ENCODE measurements at regions not wholly inside any gene's neighbourhood (a gene's known extent, or its start where the extent isn't known, plus 50 kb on each side); places are given as distances from the start of the nearest gene placed in this dataset.

DNA sequence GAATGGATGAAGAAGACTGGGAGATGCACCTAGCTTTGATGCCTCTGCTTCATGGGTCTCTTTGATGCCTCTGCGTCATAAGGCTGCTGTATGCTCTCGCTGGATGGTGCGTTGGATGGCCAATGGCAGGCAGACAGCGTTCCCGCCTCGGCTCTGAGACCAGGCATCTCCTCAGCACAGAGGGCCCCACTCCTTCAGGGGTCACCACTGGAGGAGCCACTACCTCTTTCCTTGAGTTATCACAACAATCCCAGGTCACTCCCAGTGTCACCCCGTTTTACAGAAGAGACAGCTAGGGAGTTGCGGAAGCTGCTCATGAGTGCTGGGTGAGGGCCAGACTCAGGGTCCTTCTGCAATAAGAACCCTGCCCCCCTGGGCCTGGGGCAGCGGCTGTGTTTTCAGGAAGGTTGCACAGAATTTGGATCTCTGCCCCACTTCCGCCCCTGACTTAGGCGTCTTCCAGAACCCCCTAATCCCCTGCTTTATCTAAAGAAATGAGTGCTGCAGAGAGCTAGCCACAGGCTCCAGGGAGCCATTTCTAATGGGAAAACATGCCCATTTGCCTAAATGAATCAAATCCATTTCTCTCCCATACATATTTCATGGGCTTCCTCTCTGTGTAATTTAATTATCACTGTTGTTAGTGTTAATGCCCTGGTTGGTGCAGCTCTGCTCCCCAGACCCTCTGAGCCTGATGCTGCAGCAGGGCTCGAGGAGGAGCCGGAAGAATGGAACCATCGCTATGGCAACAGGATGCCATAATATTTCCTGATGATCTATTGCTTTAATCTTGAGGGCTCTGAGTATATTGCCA, 131.8 kb upstream of the HS6ST1 start:
- DNase-seq (ENCODE audit: low spot score): no peak

DNA sequence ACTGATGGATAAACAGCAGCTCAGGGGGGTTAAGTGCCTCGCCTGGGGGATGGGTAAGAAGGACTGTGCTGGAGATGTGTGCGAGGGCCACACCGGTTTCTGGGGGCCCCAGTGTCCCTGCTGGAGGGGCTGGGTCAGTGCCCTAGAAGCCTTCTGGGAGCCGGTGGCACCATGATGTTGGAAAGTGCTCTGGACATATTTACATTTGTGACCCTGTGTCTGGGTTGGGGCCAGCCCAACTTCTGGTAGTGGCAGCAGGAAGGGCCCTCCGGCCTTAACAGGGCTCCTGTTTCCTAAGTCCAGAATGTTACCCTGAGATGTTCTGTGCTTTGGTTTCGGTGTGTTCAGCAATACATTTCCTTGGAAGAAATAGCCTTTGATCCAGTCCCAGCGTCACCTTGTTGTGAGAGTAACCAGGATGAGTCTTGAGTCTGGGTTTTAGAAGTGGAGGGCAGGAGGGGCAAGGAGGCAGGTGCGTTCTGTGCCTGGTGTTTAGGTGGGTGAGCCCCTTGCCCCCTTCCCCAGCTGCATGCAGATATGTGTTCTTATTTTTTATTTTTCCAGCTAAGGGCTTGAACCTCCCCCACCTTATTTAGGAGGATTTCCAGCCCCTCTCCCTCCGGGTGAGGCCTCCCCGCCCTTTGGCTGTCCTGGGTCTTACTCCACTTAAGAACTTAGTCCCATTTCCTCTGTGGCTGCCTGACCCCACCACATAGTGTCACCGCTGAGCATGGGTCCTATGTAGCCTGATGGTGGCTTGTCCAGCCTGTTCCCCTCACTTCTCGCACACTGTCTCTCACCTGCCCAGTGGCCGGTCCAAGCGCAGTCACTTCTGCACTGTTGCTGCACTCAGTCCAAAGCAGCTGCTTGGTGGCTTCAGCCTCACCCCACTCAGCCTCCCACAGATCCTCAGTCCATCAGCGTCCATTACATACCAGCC, 132.7 kb upstream of the HS6ST1 start:
- no peak for DNase-seq (ENCODE audit: low spot score)

DNA sequence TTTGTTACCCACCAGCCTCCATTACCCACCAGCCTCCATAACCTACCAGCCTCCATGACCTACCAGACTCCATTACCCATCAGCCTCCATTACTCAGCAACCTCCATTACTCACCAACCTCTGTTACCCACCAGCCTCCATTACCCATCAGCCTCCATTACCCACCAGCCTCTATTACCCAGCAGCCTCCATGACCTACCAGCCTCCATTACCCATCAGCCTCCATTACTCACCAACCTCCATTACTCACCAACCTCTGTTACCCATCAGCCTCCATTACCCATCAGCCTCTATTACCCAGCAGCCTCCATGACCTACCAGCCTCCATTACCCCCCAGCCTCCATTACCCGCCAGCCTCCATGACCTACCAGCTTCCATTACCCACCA, 133.3 kb upstream of the HS6ST1 start:
- DNase-seq (ENCODE audit: low spot score): no peak

DNA sequence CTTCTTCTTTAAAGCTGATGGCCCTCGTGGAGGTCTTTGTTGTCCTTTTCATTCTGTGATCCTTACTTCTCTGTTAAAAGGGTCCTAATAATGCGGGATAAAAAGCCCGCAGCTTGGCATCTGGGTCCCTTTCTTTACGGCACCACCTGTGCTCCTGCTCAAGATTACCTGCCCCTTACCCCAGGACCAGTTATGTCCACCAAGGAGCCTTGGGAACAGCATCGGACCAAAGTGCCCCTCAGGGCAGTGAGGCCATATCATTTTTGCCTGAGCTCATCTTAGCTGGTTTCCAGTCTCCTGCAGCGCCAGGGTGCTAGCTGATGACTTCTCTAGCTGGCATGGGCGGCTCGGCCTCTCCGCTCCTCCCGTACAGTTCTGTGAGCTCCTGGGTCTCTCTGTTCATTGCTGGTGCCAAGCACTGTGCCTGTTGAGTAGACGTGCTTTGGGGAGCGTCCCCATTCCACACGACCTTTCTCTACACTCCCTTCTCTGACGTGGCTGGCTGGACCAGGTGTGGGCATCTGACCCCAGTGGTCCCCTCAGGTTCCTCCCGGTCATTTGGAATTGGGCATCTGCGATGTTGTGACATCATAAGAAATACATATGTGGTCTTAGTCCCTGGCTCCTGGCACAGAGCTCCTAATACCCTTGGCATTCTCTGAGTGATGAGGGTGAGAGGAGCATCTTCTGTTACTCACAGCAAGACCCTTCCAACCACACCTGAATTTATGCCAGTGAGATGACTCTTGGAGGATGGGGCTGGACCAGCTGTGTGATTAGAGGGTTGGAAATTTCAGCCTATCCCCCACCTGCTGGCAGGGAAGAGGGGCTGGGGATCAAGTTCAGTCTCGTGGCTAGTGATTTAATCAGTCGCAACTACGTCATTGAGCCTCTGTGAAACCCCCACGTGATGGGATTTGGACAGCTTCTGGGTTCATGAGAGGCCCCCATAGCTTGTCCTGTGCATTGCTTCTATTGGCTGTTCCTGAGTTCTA, 134.2 kb upstream of the HS6ST1 start:
- no peak for DNase-seq (ENCODE audit: low spot score)

DNA sequence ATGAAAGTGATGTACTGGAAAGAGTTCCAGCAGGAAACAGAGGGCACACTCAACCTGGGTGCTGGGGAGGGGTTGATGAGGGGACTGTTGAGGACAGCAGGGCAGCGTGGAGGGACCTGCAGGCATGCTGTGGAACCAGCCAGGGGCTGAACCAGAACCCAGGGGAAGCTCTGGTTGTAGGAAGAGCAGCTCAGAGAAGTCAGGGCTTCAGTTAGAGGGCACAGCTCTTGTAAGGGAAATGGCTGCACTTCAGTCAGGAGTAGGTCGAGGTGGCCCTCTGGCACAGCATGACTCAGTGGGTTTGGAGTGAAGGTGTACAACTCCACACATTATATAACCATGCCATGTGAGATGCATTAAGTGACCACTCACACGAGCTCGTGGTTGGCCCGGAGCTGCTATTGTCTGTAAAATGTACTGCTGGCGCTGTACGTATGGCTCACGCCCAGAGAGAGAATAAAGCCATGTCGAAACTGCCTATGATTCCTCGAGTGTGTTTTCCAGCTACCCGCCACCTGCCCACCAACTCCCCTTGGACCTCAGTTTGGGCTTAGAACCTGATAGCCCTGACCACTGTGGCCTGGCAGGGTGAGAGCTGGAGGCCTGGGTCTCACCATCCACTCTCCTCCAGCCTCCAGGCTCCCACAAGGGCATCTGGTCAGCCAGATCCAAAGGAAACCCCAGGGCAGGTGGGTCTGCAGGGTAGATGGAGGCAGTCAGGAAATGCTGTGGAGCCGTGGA, 136.5 kb upstream of the HS6ST1 start:
- DNase-seq (ENCODE audit: low spot score): no peak

DNA sequence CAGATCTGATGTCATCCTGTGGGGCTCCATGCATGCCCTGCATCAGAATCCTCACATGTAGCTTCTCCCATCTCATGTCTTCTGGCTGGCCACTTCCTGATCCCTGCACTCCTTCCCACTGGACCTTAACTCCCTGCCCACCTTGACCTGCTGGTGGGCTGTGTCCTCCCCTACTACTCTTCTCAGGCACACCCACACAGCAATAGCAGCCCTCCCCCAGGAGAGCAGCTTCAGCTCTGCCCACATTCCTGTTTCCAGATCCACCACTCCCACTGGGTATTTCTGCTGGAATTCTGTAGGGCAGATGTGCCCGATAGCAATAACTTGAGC, 137.0 kb upstream of the HS6ST1 start:
- no peak for DNase-seq (ENCODE audit: low spot score)

DNA sequence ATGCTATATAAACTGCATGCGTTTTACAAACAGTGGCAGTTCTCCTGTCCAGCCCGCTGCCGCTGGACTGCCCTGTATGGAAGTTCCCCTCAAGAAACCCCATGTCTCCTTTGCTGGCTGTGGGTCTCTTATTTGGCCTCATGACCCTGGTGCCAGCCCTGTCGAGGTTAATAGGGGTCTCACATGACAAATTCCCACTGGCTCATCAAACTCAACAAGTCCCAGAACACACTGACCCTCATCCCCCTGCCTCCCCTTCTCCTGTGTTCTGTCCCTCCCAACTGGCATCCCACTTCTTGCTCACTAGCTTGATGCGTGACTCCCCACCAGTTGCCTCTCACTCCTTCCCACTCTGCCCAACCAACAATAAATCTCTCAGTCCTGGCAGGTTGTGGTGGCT, 137.6 kb upstream of the HS6ST1 start:
- no peak for DNase-seq (ENCODE audit: low spot score)

DNA sequence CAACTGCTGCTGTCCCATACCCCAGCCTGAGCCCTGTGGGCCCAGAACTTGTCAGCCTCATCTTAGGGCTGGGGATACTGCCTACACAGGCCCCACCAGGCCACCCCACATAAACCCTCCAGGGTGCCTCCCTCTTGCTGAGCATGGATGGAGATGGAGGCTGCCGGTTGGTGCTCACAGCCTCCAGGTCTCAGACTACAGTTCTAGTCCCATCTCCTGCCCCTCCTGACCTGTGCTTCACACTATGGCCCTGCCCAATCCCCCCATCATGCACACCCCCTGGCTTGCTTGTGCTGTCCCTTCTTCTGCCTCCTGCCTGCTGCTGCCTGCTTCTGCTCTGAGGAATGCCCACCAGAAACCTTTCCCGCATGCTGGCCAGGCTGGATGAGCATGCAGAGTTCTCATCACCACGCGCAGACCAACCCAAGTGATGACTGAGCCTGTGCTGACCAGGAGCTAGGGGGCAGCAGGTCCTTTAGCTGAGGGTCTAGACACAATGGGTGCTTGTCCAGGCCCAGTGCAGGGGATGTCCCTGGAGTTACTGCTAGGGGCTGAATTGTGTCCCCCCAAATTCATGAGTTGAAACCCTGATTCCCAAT, 138.4 kb upstream of the HS6ST1 start:
- no peak for DNase-seq (ENCODE audit: low spot score)

DNA sequence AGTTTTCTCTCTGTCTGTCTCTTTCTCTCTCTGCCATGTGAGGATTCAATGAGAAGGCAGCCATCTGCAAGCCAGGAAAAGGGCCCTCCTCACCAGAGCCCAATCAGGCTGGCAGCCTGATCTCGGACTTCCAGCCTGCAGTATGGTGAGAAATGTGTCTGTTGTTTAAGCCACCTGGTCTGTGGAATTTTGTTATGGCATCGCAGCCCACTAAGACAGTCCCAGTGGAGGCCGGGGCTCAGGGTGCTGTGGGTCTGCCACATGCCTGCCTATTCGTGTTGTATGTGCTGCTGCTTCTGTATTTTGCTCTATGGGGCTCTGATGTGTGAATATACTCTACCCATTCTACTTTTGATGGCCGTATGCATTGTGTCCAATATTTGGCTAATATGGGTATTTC, 139.0 kb upstream of the HS6ST1 start:
- DNase-seq (ENCODE audit: low spot score): no peak

DNA sequence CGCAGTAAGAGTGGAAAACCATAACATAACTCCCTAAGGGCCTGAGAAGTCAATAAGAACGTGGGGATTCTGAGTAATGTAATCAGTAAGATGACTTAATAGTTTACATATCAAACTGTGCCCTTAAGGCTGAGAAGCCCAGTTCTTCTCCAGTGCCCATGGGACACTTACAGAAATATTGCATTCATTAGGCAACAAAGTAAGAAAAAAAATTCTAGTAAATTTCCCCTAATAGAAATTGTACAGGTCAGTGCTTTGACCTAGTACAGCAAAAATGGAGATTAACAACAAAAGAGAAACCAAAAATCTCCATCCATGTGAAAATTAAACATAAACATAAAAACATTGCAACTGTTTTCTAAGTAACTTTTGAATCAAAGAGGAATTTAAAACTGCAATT, 139.8 kb upstream of the HS6ST1 start:
- DNase-seq (ENCODE audit: low spot score): no peak

DNA sequence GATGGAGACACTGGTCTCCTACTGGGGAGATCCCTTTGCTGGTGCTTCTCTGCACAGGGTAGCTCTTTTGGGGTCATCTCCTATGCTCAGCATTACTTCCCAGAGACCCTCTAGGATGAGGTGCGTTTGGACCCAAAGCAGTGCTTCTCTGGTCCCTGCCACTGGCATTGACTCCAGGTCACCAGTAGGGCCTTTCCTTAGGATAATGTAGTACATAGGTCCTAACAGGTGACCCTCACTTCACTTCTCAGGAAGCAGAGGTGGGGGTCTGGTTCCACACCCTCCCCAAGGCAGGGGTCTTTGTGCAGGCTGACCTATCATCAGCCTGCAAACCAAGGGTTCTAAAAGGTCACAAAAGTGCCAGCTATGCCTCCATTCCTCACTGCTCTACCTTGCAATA, 145.8 kb upstream of the HS6ST1 start:
- no peak for DNase-seq (ENCODE audit: low spot score)

DNA sequence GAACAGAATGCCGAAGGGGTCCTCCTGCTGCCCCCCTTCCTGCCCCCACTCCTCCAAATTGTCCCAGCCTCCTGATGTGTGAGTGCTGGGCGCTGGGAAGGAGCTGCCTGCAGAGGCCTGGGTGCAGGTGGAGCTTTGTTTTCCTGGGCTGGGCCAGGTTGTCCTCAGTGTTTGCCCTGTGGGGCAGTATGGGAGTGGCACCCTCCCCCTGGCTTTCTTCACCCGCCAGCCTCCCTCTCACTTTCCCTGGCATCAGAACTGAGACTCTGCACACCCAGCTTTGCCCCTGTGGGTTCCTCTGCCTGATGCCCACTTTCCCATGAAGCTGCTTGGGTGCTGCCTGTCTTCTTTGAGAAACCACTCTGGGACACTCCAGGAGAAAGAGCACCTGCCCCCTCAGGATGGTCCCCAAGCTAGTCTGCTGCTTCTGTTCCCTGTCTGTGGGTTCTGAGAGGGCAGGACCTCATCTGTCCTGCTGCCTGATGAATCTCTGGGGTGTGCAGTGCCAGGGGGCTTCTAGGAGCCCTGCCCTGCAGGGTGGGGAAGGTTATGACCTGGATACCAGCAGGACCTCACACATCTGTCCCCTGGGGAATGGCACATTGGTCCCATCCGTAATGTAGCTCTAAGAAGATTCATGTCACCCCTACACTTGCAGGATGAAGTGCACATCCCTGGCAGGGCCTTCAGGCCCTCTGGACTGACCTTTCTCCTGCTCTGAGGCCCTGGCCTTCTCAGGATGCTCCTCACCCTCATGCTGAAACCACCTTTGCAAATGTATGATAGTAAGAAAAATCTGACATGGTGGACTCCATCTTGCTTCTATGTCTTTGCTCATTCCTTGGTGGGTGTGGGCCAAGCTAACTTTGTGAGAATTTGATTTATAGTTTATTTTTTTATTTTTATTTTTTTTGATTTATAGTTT, 146.8 kb upstream of the HS6ST1 start:
- DNase-seq (ENCODE audit: low spot score): no peak

DNA sequence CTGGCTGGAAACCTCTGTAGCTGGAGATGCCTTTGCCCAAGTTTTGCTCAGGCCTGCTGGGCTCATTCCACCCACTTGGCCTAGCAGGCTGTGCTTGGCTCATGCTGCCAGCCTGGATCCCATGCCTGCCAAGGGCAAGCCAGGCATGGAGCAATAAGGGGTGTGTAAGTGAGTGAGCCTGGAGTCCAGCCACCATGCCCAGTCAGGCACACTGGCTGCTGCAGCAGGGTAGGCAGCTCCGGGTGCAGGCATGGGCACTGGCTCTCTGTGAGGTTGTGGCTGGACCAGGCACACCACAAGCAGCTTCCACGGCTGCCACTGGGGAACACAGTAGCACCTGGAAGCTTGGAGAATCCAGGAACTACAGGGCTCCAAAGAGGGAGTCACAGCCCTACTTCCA, 147.7 kb upstream of the HS6ST1 start:
- peak; percentile 69 for DNase-seq (ENCODE audit: low spot score)

DNA sequence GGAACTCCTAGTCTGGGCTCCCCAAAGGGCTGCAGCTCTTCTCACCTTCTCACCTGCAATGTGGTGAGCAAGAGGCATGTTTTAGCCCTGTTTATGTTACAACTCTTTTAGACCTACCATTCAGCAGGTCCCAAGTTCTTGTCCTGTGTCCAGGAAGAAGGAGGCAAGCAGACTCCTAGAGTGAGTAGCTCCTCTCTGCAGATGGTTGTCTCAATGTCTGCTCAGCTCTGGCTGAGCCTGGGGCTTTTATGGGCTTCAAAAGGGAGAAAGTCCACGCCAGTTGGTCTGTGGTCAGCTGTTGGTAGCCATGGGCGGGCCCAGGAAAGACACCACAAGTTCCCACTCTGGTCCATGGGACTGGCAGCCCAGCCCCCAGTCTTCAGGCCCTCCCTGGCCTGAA, 148.1 kb upstream of the HS6ST1 start:
- DNase-seq (ENCODE audit: low spot score): no peak

DNA sequence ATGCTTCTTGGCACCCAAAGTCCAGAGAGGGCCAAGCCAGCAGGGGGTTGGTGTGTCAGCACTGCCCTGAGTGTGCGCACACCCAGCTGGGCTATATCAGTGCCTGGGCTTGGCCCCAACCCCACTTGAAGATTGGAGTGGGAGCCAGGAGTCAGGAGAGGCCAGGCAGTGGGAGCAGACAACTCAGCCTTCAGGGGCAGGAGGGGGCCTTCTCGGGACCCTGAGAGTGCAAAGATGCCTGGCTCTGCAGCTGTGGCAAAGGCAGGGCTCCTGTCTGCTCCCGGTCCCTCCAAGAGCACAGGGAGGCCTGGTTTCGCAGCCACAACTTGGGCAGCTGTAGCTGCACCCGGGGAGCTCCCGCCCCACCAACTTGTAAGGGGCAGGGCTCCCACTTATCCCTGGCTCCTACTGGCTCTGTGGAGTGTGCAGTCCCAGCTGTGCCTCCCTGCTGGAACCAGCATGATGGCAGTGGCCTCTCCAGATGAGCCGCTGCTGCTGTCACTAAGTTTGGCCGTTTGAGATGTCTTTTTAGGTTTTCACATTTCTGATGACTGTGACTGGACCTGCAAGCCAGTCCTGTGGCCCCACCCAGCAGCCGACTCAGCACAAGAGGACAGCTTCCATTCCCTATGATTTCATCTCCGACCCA, 148.8 kb upstream of the HS6ST1 start:
- DNase-seq (ENCODE audit: low spot score): no peak

DNA sequence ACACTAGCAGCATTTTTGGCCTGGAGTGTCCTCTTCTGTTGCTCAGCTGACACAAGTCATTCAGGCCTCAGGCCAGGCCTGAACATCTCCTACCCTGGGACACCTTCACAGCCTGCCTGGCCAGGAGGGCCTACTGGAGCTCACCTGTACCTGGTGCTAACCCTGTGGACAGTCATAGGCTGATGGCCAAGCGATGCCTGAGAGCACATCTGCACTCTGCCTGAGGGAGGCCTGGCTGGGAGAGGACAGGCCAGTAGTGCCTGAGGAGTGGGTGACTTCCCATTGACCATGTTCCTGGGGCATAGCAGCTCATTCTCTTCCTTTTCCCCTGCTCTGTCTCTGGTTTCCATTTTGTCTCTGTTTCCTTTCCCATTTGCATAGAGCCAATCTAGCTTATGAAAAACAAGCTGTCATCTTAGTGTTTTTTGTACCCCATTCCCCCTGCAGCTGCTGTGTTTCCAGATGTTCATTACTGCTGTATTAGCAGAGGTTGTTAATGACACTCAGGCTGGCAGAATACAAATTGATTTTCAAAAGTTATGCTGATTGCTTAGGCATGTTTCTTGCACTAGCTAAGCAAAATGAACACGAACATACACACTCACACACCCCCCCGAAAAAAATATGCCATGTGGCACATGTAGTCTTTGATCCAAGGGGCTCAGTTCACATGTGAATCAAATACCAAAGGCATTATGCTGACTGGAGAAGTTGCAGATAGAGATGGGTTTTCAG, 149.7 kb upstream of the HS6ST1 start:
- no peak for DNase-seq (ENCODE audit: low spot score)

DNA sequence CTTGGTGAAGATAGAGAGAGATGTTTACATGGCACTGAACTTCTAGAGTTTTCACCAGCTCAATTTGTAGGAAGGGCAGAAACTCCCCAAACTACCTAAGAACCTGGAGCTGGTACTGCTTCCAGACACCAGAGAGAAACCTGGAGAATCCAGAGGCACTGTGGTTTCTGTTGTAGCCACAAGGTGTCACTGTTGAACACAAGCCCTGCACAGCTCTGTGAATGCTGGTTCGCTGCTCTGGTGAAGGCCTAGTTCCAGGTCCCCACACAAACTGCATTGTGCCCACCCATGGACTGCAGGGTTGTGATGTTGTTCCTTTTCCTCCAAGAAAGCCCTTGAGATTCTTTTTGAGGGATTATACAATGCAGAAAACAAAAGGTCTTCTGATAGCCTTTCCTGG, 150.5 kb upstream of the HS6ST1 start:
- no peak for DNase-seq (ENCODE audit: low spot score)

DNA sequence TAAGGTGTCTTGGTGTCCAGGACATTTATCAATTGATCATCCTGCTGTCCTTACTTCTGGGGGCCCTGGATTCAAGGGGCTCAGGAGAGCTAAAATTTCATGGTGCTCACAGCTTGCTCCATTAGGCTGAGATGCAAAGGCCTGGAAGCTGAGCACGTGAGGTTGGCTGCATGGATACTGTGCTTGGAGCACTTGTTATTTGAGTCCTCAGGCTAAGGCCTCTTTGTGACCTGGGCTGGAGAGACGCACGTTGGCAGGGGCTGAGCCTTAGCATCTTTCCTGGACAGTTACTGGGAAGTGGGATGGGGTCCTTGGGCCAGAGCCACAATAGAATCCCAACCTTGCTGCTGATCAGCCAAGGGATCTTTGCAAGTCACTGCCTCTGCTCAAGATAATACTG, 151.2 kb upstream of the HS6ST1 start:
- no peak for DNase-seq (ENCODE audit: low spot score)

DNA sequence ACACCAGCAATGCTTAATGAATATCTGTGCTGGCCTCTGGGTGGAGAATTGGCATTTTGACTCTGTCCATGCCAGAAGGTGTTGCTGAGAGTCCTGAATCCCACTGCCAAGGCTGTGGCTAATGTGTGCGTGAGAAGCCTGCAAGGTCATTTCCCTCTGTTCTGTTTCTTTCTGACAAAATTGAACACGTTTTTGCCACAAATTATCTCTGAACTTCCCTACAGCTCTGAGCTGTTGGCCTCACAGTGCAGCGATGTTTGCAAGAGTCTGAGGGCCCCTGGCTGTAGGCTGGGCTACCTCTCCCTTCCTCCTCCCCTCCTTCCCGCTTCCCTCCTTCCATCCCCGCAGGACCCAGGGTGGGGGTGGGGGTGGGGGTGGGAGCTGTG, 154.1 kb upstream of the HS6ST1 start:
- no peak for DNase-seq (ENCODE audit: low spot score)
